ENCODE measurements at regions not wholly inside any gene's neighbourhood (a gene's known extent, or its start where the extent isn't known, plus 50 kb on each side); places are given as distances from the start of the nearest gene placed in this dataset.

- no peak for TF ChIP-seq CTCF (conservative IDR thresholded peaks at IDR 0.05; ENCODE audit: low read depth, low read length)
- TF ChIP-seq EZH2phosphoT487 (IDR thresholded peaks at IDR 0.05; ENCODE audit: borderline replicate concordance, low read length), result no peak
- no peak for TF ChIP-seq EZH2 (IDR thresholded peaks at IDR 0.05; ENCODE audit: low read length, unreplicated experiment)
These were observed 1433.8 kb upstream of the GBE1 start for GRCh38 chr3:83195243-83195642.

Data from PC-3 (cell line).